ENCODE measurements at regions not wholly inside any gene's neighbourhood (a gene's known extent, or its start where the extent isn't known, plus 50 kb on each side); places are given as distances from the start of the nearest gene placed in this dataset.

GRCh38 chr1:56145581-56145980, 433.8 kb downstream of the PLPP3 start:
- Histone ChIP-seq H3K36me3 (no peaks in the 10 kb centered on the region), H3K9me3 (no peaks in the 10 kb centered on the region), H3K27ac (no peak overlapping the region), H3K4me1 (peaks cover 0 to 9% of the 10 kb centered on the region in 2 donors), H3K4me3 (no peak overlapping the region), H3K27me3 (no peaks in the 10 kb centered on the region)
- TF ChIP-seq CTCF (IDR thresholded peaks at IDR 0.05): no peak
- DNase-seq (ENCODE audit: low spot score): no peak

GRCh38 chr1:56142301-56142700, 437.1 kb downstream of the PLPP3 start:
- TF ChIP-seq CTCF (IDR thresholded peaks at IDR 0.05): no peak
- peaks cover 0 to 9% of the 10 kb centered on the region in 2 donors for H3K4me1 ChIP-seq
- H3K4me3 ChIP-seq: no peak overlapping the region
- no peak for DNase-seq (ENCODE audit: low spot score)
- no peak overlapping the region for H3K27ac ChIP-seq
- no peaks in the 10 kb centered on the region for H3K27me3 ChIP-seq
- H3K36me3 ChIP-seq: no peaks in the 10 kb centered on the region
- no peaks in the 10 kb centered on the region for H3K9me3 ChIP-seq

GRCh38 chr1:56139836-56140235, 439.5 kb downstream of the PLPP3 start:
- no peak overlapping the region for H3K27ac ChIP-seq
- no peak for TF ChIP-seq CTCF (IDR thresholded peaks at IDR 0.05)

GRCh38 chr1:56137521-56138505, 441.6 kb downstream of the PLPP3 start:
- no peaks in the 10 kb centered on the region for H3K36me3 ChIP-seq
- peaks cover 0 to 7% of the 10 kb centered on the region in 2 donors for H3K4me1 ChIP-seq
- H3K9me3 ChIP-seq: no peaks in the 10 kb centered on the region
- H3K4me3 ChIP-seq: no peak overlapping the region
- TF ChIP-seq CTCF (IDR thresholded peaks at IDR 0.05): no peak
- H3K27me3 ChIP-seq: no peaks in the 10 kb centered on the region
- H3K27ac ChIP-seq: no peak overlapping the region
- DNase-seq (ENCODE audit: low spot score): no peak

More at GRCh38 chr1:56139836-56140235, 439.5 kb downstream of the PLPP3 start:
- H3K4me1 ChIP-seq: no peaks in the 10 kb centered on the region
- no peaks in the 10 kb centered on the region for H3K27me3 ChIP-seq
- H3K9me3 ChIP-seq: no peaks in the 10 kb centered on the region
- no peaks in the 10 kb centered on the region for H3K36me3 ChIP-seq
- no peak for DNase-seq (ENCODE audit: low spot score)
- no peak overlapping the region for H3K4me3 ChIP-seq

GRCh38 chr1:56137090-56137489, 442.3 kb downstream of the PLPP3 start:
- no peak overlapping the region for H3K27ac ChIP-seq
- no peaks in the 10 kb centered on the region for H3K36me3 ChIP-seq
- H3K4me3 ChIP-seq: no peak overlapping the region
- no peak for DNase-seq (ENCODE audit: low spot score)
- peaks cover 0 to 14% of the 10 kb centered on the region in 2 donors for H3K4me1 ChIP-seq
- H3K27me3 ChIP-seq: no peaks in the 10 kb centered on the region
- no peaks in the 10 kb centered on the region for H3K9me3 ChIP-seq
- TF ChIP-seq CTCF (IDR thresholded peaks at IDR 0.05): no peak
